Testis (tissue), 2 donors: ENCODE measurements at regions not wholly inside any gene's neighbourhood (a gene's known extent, or its start where the extent isn't known, plus 50 kb on each side); places are given as distances from the start of the nearest gene placed in this dataset.

Experiments used
- CTCF ChIP-seq, 3 experiments: fragments of 450-650 bp in 2 of 3; fragments of 200-600 bp in 1 of 3; sonication (generic) in 1 of 3; IDR thresholded peaks; one replicate each; pipeline ENCODE4 v1.5.1; 2016 to 2019; ENCODE audit warnings: antibody characterized with exemption in 3 of 3, mild to moderate bottlenecking in 2 of 3, moderate library complexity in 1 of 3
- POLR2A ChIP-seq: fragments of 450-650 bp; IDR thresholded peaks from one replicate; pipeline ENCODE4 v1.6.1; 2017; ENCODE audit warnings: antibody characterized with exemption, mild to moderate bottlenecking, moderate library complexity

GRCh38 chr12:28787151-28787550 is 361.9 kb upstream of the FAR2 start:
- TF ChIP-seq CTCF (IDR thresholded peaks at IDR 0.05) (no peak), POLR2A (no peak)
